ENCODE measurements at regions not wholly inside any gene's neighbourhood (a gene's known extent, or its start where the extent isn't known, plus 50 kb on each side); places are given as distances from the start of the nearest gene placed in this dataset.

GRCh38 chr4:155590796-155591585 lies 75.7 kb upstream of the GUCY1A1 start:
- Histone ChIP-seq H3K4me1 (ENCODE audit: insufficient read depth, low read length) (no peaks in the 10 kb centered on the region), H3K27ac (ENCODE audit: low read depth, low read length) (no peak overlapping the region), H3K27me3 (ENCODE audit: insufficient read depth, low read length) (no peaks in the 10 kb centered on the region), H3K4me3 (ENCODE audit: low read length in 2 of 2) (no peak overlapping the region), H3K36me3 (ENCODE audit: insufficient read depth, low read length) (no peaks in the 10 kb centered on the region), H3K9me3 (ENCODE audit: control insufficient read depth in 1 of 2, low read length in 2 of 2) (no peaks in the 10 kb centered on the region)
- peaks cover 0 to 2% of the 10 kb centered on the region in 2 donors for H3K27me3 Mint-ChIP-seq
- no peaks in the 10 kb centered on the region for H3K4me1 Mint-ChIP-seq
- DNase-seq, result no peak
- ChIA-PET POLR2A (ENCODE audit: partially characterized antibody) (no interaction called here), CTCF (ENCODE audit: partially characterized antibody) (no interaction called here)
- no peak overlapping the region for H3K4me3 Mint-ChIP-seq
- H3K9me3 Mint-ChIP-seq, result peaks cover 0 to 4% (median 0%) of the 10 kb centered on the region in 8 donors
- intact Hi-C loops (cut with micrococcal nuclease), result no loop called here
- H3K27ac Mint-ChIP-seq, result no peak overlapping the region
- no peaks in the 10 kb centered on the region for H3K36me3 Mint-ChIP-seq

DNA sequence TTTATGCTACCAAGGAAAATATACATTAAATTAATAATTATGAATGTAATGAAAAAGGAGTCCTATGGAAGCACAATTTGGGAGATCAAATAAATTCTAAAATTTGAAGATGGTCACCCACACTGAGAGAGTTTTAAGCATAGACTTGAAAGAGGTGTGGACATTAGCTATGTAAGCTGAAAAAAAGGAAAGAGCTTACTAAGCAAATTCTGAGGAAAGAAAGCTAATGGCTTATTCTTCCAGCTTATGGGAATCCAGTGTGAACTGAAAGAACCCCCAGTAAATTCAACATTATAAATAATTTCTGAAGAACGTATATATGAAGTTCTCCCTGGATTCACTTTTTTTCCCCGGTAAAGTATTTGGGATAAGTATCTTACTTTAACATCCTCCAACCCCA lies 78.2 kb upstream of the GUCY1A1 start:
- H3K4me3 Mint-ChIP-seq, result no peak overlapping the region
- no peak overlapping the region for H3K4me3 ChIP-seq (ENCODE audit: low read length in 2 of 2)
- no peaks in the 10 kb centered on the region for H3K9me3 ChIP-seq (ENCODE audit: control insufficient read depth in 1 of 2, low read length in 2 of 2)
- peaks cover 0 to 4% (median 0%) of the 10 kb centered on the region in 8 donors for H3K9me3 Mint-ChIP-seq
- no peak overlapping the region for H3K27ac ChIP-seq (ENCODE audit: low read depth, low read length)
- intact Hi-C loops (cut with micrococcal nuclease), result no loop called here
- no peaks in the 10 kb centered on the region for H3K4me1 ChIP-seq (ENCODE audit: insufficient read depth, low read length)
- peaks cover under 1 to 5% (median 2%) of the 10 kb centered on the region in 4 donors for H3K4me1 Mint-ChIP-seq
- DNase-seq, result no peak
- CTCF ChIA-PET (ENCODE audit: partially characterized antibody), result no interaction called here
- H3K36me3 Mint-ChIP-seq, result no peaks in the 10 kb centered on the region
- H3K27me3 Mint-ChIP-seq, result peaks cover 0 to 2% of the 10 kb centered on the region in 2 donors
- H3K36me3 ChIP-seq (ENCODE audit: insufficient read depth, low read length), result no peaks in the 10 kb centered on the region
- H3K27me3 ChIP-seq (ENCODE audit: insufficient read depth, low read length), result no peaks in the 10 kb centered on the region
- POLR2A ChIA-PET (ENCODE audit: partially characterized antibody), result no interaction called here
- H3K27ac Mint-ChIP-seq, result no peak overlapping the region

GRCh38 chr4:155587766-155588165 lies 78.9 kb upstream of the GUCY1A1 start:
- intact Hi-C loops (cut with micrococcal nuclease), result no loop called here
- Mint-ChIP-seq H3K4me1 (peaks cover 7 to 12% (median 8%) of the 10 kb centered on the region in 4 donors), H3K27me3 (peaks cover 0 to 2% of the 10 kb centered on the region in 2 donors), H3K9me3 (peaks cover 0 to 4% (median 0%) of the 10 kb centered on the region in 8 donors), H3K27ac (no peak overlapping the region), H3K4me3 (no peak overlapping the region), H3K36me3 (no peaks in the 10 kb centered on the region)
- ChIA-PET POLR2A (ENCODE audit: partially characterized antibody) (no interaction called here), CTCF (ENCODE audit: partially characterized antibody) (no interaction called here)
- Histone ChIP-seq H3K4me3 (ENCODE audit: low read length in 2 of 2) (no peak overlapping the region), H3K27me3 (ENCODE audit: insufficient read depth, low read length) (no peaks in the 10 kb centered on the region), H3K36me3 (ENCODE audit: insufficient read depth, low read length) (no peaks in the 10 kb centered on the region), H3K9me3 (ENCODE audit: control insufficient read depth in 1 of 2, low read length in 2 of 2) (no peaks in the 10 kb centered on the region), H3K27ac (ENCODE audit: low read depth, low read length) (no peak overlapping the region), H3K4me1 (ENCODE audit: insufficient read depth, low read length) (no peaks in the 10 kb centered on the region)
- DNase-seq, result no peak

- no peaks in the 10 kb centered on the region for H3K9me3 ChIP-seq (ENCODE audit: control insufficient read depth in 1 of 2, low read length in 2 of 2)
- H3K27me3 ChIP-seq (ENCODE audit: insufficient read depth, low read length), result no peaks in the 10 kb centered on the region
- no peaks in the 10 kb centered on the region for H3K36me3 Mint-ChIP-seq
- peaks cover 8 to 13% (median 9%) of the 10 kb centered on the region in 4 donors for H3K4me1 Mint-ChIP-seq
- H3K27me3 Mint-ChIP-seq, result no peaks in the 10 kb centered on the region
- ChIA-PET CTCF (ENCODE audit: partially characterized antibody) (no interaction called here), POLR2A (ENCODE audit: partially characterized antibody) (no interaction called here)
- no peak overlapping the region for H3K27ac ChIP-seq (ENCODE audit: low read depth, low read length)
- no peaks in the 10 kb centered on the region for H3K9me3 Mint-ChIP-seq
- H3K4me3 Mint-ChIP-seq, result peak overlapping the region in 5 of 8 donors; percentile 17 to 51 (median 49)
- H3K4me3 ChIP-seq (ENCODE audit: low read length in 2 of 2), result no peak overlapping the region
- intact Hi-C loops (cut with micrococcal nuclease), result no loop called here
- peak overlapping the region in 3 of 7 donors; percentile 20 to 51 (median 38) for H3K27ac Mint-ChIP-seq
- DNase-seq, result peak in 4 of 5 donors; percentile 4 to 19 (median 6)
- no peaks in the 10 kb centered on the region for H3K4me1 ChIP-seq (ENCODE audit: insufficient read depth, low read length)
- no peaks in the 10 kb centered on the region for H3K36me3 ChIP-seq (ENCODE audit: insufficient read depth, low read length)
Observed at GRCh38 chr4:155582971-155583437, 83.6 kb upstream of the GUCY1A1 start.

- Histone ChIP-seq H3K4me1 (ENCODE audit: insufficient read depth, low read length) (no peaks in the 10 kb centered on the region), H3K27me3 (ENCODE audit: insufficient read depth, low read length) (no peaks in the 10 kb centered on the region), H3K9me3 (ENCODE audit: control insufficient read depth in 1 of 2, low read length in 2 of 2) (no peaks in the 10 kb centered on the region), H3K27ac (ENCODE audit: low read depth, low read length) (no peak overlapping the region), H3K36me3 (ENCODE audit: insufficient read depth, low read length) (no peaks in the 10 kb centered on the region), H3K4me3 (ENCODE audit: low read length in 2 of 2) (no peak overlapping the region)
- Mint-ChIP-seq H3K4me1 (peaks cover 8 to 13% (median 9%) of the 10 kb centered on the region in 4 donors), H3K27me3 (no peaks in the 10 kb centered on the region), H3K9me3 (no peaks in the 10 kb centered on the region), H3K4me3 (no peak overlapping the region), H3K27ac (no peak overlapping the region), H3K36me3 (no peaks in the 10 kb centered on the region)
- ChIA-PET CTCF (ENCODE audit: partially characterized antibody) (no interaction called here), POLR2A (ENCODE audit: partially characterized antibody) (no interaction called here)
- no peak for DNase-seq
- intact Hi-C loops (cut with micrococcal nuclease), result no loop called here
Observed at GRCh38 chr4:155582041-155582440, 84.6 kb upstream of the GUCY1A1 start.

GRCh38 chr4:155578726-155579370 lies 87.8 kb upstream of the GUCY1A1 start:
- Mint-ChIP-seq H3K4me1 (peaks cover 8 to 11% (median 9%) of the 10 kb centered on the region in 4 donors), H3K36me3 (no peaks in the 10 kb centered on the region), H3K9me3 (no peaks in the 10 kb centered on the region), H3K4me3 (no peak overlapping the region), H3K27me3 (peaks cover 0 to under 1% of the 10 kb centered on the region in 2 donors), H3K27ac (no peak overlapping the region)
- POLR2A ChIA-PET (ENCODE audit: partially characterized antibody), result no interaction called here
- H3K9me3 ChIP-seq (ENCODE audit: control insufficient read depth in 1 of 2, low read length in 2 of 2), result no peaks in the 10 kb centered on the region
- H3K27ac ChIP-seq (ENCODE audit: low read depth, low read length), result no peak overlapping the region
- DNase-seq, result no peak
- no peaks in the 10 kb centered on the region for H3K36me3 ChIP-seq (ENCODE audit: insufficient read depth, low read length)
- no peak overlapping the region for H3K4me3 ChIP-seq (ENCODE audit: low read length in 2 of 2)
- CTCF ChIA-PET (ENCODE audit: partially characterized antibody), result no interaction called here
- H3K27me3 ChIP-seq (ENCODE audit: insufficient read depth, low read length), result no peaks in the 10 kb centered on the region
- intact Hi-C loops (cut with micrococcal nuclease), result no loop called here
- H3K4me1 ChIP-seq (ENCODE audit: insufficient read depth, low read length), result no peaks in the 10 kb centered on the region

GRCh38 chr4:155578219-155578618 lies 88.4 kb upstream of the GUCY1A1 start:
- H3K4me3 ChIP-seq (ENCODE audit: low read length in 2 of 2), result no peak overlapping the region
- H3K36me3 ChIP-seq (ENCODE audit: insufficient read depth, low read length), result no peaks in the 10 kb centered on the region
- ChIA-PET CTCF (ENCODE audit: partially characterized antibody) (no interaction called here), POLR2A (ENCODE audit: partially characterized antibody) (no interaction called here)
- H3K27ac Mint-ChIP-seq, result no peak overlapping the region
- DNase-seq, result no peak
- H3K4me3 Mint-ChIP-seq, result no peak overlapping the region
- no peak overlapping the region for H3K27ac ChIP-seq (ENCODE audit: low read depth, low read length)
- no peaks in the 10 kb centered on the region for H3K4me1 ChIP-seq (ENCODE audit: insufficient read depth, low read length)
- H3K36me3 Mint-ChIP-seq, result no peaks in the 10 kb centered on the region
- peaks cover 0 to 3% of the 10 kb centered on the region in 2 donors for H3K27me3 Mint-ChIP-seq
- H3K9me3 ChIP-seq (ENCODE audit: control insufficient read depth in 1 of 2, low read length in 2 of 2), result no peaks in the 10 kb centered on the region
- H3K4me1 Mint-ChIP-seq, result peaks cover 5 to 6% (median 5%) of the 10 kb centered on the region in 4 donors
- no peaks in the 10 kb centered on the region for H3K27me3 ChIP-seq (ENCODE audit: insufficient read depth, low read length)
- intact Hi-C loops (cut with micrococcal nuclease), result no loop called here
- H3K9me3 Mint-ChIP-seq, result no peaks in the 10 kb centered on the region

Measured in CD4-positive, alpha-beta memory T cell (primary cell).